Inflammatory macrophage treated with lipopolysaccharide for 1 hour (primary cell): ENCODE measurements at regions not wholly inside any gene's neighbourhood (a gene's known extent, or its start where the extent isn't known, plus 50 kb on each side); places are given as distances from the start of the nearest gene placed in this dataset.
"Not testable (repeated sequence)": the region's sequence is repeated elsewhere in the genome, so short reads cannot be mapped to it uniquely, and the experiment has no call there.

Experiments
- DNase-seq, 2 donors: peaks; one replicate each; pipeline ENCODE4 v3.0.0-alpha.2; 2020 to 2022

DNA sequence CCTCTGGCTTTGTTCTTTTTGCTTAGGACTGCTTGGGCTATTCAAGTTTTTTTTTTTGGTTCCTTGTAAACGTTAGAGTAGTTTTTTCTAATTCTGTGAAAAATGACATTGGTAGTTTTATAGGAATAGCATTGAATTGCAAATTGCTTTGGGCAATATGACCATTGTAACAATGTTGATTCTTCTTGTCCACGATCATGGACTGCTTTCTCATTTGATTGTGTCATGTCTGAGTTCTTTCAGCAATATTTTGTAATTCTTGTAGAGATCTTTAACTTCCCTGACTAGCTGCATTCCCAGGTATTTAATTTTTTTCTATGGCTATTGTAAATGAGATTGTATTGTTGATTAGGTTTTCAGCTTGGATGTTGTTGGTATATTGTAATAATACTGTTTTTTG, 286.2 kb upstream of the C1QTNF3 start:
- not testable (repeated sequence) for DNase-seq

DNA sequence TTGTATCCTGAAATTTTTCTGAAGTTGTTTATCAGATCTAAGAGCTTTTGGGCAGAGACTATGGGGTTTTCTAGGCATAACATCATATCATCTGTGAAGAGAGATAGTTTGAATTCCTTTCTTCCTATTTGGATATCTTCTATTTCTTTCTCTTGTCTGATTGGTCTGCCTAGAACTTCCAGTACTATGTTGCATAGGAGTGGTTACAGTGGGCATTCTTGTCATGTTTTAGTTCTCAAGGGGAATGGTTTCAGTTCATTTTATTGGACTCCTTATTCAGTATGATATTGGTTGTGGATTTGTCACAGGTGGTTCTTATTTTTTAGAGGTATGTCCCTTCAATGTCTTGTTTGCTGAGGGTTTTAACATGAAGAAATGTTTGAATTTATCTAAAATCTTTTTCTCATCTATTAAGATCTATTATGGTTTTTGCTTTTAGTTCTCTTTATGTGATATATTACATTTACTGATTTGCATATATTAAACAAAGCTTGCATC, 286.6 kb upstream of the C1QTNF3 start:
- not testable (repeated sequence) for DNase-seq

DNA sequence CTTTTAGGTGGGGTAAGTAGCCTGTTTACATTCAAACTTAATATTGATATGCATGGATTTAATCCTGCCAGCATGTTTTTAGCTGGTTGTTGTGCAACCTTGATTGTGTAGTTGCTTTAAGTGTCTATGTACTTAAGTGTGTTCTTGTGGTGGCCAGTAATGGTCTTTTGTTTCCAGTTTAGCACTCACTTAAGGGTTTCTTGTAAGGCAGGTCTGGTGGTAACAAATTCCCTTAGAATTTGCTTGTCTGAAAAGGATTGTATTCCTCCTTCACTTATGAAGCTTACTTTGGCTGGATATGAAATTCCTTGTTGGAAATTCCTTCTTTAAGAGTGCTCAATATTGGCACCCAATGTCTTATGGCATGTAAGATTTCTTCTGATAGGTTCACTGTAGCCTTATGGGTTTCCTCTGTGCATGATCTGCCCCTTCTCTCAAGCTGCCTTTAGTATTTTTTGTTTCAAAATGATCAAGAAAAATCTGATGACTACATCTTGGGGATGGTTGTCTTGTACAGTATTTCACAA, 289.0 kb upstream of the C1QTNF3 start:
- not testable (repeated sequence) for DNase-seq

DNA sequence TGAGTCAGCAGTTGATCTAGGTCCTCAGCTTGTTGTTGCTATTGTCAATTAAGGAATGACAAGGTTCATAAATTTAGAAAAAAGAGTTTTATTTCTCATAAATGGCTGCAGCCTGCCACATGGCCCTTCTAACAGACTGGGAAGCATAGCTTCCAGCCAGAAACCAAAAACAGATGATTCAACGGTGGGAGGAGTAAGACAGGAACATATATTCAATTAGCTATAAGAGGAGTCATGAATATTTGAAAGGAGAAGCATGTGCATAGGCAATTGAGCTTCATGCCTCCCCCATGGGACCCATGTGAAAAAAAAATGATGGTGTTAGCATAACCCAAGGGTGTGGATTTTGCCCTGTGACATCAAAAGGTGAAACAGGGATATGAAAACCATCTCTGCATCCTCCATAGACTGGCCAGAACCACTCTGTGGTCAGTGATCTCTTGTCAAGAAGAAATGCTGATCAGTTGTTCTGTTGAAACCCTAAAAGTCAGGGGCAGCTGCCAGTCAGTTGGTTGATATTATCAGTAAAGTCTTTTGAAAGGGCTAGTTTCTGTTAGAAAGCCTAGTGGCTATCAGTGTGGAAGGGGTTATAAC, 296.5 kb upstream of the C1QTNF3 start:
- not testable (repeated sequence) for DNase-seq

DNA sequence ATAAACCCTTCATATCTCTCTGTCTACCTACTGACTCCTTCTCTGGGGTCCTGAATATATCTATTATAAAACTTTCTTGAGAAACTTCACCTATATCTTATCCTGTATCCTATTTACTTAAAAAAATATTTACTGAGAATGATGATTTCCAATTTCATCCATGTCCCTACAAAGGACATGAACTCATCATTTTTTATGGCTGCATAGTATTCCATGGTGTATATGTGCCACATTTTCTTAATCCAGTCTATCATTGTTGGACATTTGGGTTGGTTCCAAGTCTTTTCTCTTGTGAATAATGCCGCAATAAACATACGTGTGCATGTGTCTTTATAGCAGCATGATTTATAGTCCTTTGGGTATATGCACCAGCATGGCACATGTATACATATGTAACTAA, 301.7 kb upstream of the RAI14 start:
- not testable (repeated sequence) for DNase-seq

DNA sequence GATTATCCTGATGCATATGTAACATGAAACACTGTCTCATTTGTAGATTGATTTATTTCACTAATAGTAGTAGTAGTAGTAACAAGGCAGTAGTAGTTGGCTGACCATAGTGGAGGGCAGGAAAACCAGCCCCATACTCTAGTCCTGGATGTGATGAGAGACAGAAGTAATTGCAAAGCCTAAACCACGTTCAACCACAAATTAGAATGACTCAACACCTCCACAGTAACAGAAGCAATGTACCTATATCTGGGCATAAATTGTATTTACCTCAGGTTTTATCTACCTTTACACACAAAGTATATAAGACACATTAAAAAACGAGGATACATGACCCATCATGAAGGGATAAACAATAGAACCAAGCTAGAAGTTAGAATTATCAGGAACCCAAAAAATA, 284.7 kb upstream of the RAI14 start:
- not testable (repeated sequence) for DNase-seq

DNA sequence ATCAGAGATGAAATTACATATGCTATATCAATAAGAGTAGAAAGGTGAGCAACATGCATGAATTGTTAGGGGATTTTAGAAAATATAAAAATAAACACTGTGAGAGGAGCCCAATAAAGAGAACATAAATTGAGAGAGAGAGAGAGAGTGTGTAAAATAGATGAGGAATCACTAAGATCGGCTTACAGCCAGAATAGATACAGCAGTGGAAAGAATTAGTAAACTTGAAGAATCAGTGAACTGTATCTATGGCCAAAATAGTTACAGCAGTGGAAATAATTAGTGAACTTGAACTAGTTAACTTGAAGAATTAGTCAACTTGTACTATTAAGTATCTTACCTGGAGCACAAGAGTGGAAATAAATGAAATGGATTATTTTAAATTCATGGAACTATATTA, 284.3 kb upstream of the RAI14 start:
- not testable (repeated sequence) for DNase-seq

DNA sequence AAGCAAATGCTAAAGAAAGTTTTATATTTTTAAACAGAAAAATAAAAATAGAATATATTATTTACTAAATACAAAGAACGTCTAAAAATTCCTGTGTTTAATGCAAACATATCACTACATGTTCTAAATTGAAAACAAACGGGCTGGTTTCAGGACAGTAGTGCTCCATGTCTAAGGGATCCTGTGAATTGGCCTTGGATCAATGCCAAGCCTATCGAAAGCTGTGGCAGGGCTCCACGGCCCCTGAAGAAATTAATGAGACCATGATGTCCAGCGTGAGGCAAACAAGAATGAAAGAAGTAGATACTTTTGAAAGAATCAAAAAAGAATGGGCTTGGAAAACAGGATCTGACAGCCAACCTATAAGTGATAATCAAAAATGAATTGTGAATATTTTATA, 283.4 kb upstream of the RAI14 start:
- DNase-seq, result not testable (repeated sequence)

DNA sequence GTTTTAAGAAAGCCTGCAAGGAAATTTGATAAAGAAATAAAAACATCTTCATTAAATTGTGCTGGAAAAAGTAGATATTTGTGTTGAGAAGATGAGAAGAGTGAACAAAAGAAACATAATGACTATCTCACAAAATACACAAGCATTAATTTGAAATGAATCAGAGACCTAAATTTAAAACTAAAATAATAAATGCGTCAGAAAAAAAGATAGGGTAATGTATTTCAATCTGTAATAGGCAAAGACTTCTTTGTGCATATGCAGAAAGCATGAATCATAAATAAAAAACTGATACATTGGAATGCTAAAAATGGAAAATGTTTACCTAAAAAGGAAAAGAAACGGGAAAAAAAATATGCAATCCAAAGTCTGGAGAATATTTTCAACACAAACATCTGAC, 278.5 kb upstream of the RAI14 start:
- not testable (repeated sequence) for DNase-seq

DNA sequence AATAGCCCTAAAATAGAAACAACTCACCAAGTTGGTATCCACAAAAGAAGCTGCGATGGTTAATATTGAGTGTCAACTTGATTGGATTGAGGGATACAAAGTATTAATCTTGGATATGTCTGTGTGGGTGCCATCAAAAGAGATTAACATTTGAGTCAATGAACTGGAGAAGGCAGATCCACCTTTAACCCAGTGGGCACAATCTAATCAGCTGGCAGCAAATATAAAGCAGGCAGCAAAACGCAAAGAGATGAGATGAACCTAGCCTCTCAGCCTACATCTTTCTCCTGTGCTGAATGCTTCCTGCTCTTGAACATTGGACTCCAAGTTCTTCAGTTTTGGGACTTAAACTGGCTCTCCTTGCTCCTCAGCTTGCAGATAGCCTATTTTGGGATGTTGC, 277.6 kb upstream of the RAI14 start:
- DNase-seq, result not testable (repeated sequence)

DNA sequence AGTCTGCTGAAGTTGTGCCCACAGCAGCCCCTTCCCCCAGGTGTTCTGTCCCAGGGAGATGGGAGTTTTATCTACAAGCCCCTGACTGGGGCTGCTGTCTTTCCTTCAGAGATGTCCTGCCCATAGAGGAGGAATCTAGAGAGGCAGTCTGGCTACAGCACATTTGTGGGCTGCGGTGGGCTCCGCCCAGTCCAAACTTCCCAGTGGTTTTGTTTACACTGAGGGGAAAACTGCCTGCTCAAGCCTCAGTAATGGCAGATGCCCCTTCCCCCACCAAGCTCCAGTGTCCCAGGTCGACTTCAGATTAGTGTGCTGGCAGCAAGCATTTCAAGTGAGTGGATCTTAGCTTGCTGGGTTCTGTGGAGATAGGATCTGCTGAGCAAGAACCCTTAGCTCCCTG, 267.4 kb upstream of the RAI14 start:
- DNase-seq, result not testable (repeated sequence)

DNA sequence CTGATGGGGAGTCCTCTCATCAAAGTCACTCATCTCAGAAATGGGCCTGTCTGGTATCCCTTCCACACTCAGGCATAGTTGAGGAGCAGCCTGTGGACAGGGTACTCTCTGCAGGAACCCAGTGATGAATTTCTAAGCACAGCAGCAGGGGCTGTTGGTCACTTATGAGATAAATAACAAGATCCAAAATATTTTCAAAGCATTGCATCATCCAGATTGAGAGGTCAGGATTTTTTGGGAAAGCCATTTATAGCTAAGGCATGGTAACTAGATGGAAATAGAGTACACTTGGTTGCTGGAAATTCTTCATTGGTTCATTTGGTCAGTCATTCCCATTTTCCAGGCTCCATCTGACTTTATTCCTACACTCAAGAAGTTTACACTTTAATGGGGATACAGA, 246.8 kb upstream of the RAI14 start:
- DNase-seq, result no peak

DNA sequence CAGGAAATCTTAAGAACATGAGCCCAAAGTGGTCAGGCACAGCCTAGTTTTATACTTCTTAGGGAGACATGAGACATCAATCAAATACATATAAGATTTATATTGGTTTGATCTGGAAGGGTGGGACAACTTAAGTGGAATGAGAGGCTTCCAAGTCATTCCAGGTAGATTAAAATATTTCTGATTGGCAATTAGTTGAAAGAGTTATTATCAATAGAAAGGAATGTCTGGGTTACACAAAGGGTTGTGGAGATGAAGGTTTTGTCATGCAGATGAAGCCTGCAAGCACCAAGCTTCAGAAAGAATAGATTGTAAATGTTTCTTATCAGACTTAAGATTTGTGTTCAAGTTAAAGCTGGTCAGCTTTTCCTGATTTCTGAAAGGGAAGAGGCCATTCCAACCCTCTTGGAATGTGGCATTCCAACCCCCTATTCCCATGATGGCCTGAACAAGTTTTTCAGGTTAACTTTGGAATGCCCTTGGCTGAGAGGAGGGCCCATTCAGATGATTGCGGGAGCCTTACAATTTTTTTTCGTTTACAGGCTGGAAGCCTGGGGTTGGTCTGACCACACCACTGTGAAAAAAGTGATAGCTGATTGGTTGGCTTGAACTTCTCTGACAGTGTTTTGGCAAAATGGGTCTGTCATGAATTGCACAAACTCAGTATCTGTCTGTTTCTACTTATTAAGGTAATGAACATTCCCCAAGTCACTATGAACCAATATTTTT, 245.6 kb upstream of the RAI14 start:
- no peak for DNase-seq

DNA sequence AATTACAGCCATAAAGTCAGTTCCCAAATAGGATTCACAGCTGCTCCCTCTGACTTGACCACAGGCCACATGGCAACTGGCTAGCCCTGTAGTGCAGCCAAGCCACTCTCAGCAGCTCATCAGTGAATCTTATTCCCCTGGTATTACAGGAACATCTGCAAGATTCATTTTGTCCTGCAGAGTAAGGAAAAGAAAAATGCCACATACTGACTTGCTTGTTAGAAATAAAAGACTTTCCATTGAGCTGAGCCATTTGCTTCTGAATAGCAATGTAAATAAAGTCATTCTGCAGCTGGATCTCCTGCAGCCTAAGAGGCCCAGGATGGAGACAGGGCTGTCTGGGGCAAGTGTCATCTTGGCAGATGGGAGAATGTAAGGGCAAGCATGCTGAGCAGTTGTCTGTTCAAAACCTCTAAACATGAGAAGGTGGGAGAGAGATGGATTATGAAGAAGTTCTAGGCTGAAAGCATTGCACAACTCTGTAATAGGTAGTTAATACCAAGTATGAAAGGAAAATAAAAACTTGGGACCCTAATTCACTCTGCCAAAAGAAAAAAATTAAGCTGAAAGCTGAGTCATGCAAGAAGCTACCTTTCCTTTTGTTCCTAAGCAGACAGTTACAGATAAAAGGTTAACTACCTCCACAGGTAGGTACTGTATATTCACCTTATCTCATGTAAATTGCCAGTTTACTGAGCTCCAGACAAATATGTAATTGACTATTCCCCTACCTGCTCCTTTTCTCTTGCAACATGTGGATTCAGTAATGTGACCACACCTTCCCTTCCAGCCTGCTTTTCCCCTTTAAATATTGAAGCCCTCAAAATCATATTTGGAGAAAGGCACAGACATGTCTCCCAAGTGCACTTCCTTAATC, 244.4 kb upstream of the RAI14 start:
- no peak for DNase-seq

DNA sequence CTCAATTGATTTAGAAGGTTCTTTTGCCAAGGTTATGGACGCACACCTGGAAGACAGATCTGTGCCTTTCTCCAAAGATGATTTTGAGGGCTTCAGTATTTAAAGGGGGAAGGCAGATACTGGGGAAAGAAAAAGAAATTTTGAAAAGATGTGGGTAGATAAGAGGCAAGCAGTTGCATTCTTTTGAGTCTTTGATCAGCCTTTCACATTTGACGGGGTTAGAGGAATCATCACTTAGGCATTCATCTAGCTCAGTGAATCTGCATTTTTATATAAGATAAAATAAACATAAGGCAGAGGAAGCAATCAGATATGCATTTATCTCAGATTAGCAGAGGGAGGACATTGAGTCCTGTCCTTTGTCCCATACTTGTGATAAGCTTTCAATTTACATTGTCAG, 243.4 kb upstream of the RAI14 start:
- DNase-seq, result no peak

DNA sequence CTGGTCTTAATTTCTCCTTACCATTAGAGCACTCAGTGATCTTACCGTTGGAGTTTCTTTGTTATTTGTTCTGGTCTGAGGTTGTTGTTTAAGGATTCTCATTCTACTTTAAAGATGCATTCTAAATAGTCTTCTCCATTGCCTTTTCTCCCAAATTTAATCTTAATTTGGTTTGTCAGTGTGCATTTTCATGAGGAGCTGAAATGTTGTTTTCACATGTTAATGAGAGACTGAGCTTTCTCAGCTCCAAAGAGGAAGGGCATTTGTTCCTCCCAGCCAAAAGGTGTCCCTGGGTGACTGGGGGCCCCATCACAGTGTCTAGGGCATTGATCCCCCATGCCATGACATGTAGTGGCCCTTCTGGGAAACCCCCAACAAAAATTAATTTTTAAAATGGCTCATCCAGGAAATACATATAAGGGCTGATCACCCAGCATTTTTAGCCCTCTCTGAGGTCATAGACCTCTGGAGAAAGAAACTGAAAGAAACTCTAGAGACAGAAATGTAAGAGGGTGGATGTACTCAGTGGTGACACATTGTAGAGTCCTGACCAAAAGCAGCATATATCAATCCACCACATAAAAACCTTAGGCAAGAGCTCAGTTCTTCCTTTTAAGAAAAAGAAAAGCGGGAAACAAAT, 240.4 kb upstream of the RAI14 start:
- DNase-seq, result no peak

DNA sequence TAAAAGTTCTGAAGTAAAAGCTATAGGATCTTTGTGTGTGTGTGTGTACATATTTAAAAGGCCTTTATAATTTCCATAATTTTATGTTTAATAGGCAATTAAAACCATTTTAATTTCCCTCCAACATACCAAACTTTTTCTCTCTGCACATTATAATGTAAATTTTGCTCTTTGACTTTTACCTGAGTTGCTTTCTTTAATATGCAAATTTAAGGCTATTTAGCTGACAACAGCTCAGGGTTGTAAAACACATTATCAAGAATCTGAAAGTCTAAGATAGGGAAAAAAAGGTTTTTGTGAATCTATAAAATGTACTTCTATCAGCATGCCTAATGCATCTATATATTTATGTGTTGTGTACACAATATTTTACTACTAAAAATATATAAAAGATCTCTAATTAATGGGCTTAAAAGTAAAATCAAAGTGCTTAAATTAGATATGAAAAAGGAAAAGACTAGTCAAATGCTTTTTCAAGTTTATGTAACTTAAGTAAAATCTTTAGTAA, 239.6 kb upstream of the RAI14 start:
- no peak for DNase-seq

DNA sequence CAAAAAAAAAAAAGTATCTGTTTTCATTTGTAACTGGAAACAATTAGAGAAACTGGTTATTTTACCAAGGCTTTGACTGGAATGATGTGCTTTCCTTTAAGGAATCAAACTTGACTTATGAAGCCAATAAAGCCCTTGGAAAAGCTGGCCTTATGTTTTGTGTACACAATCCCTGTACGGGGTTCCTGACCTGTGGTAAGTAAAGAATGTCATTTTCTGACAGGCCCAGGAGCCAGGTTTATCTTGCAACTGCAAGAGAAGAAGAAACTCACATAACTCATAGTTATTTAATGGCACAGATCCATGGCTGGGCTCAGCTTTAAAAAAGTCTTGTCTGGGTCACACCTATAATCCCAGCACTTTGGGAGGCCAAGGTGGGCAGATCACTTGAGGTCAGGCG, 235.9 kb upstream of the RAI14 start:
- DNase-seq, result not testable (repeated sequence)

DNA sequence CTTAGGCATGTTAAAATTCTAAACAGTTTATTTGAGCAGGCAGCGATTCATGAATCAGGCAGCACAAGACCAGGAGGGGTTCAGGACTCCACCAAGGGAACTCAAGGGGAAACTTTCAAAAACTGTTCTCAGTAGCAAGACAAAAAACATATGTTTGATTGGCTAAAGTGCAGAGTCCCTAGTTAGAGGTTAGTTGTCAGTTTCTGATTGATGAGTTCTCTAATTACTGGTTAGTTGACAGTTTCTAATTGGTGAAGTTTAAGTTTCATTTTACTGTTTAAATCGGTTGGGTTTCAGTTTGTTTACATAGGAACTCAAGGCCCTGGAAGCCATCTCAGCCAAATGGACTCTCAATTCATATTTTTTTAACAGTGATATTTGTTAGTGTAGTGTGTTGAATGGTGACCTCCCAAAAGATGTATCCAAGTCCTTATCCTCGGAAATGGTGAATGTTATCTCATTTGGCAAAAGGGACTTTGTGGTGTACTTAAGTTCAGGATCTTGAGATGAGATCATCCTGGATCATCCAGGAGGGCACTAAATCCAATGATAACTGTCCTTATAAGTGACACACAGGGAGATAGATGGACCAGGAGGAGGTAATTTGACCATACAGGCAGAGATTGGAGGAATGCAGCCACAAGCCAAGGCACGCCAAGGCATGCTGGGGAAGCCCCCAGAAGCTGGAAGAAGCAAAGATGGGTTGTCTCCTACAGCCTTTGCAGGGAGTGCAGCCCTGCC, 219.2 kb upstream of the RAI14 start:
- DNase-seq, result no peak

DNA sequence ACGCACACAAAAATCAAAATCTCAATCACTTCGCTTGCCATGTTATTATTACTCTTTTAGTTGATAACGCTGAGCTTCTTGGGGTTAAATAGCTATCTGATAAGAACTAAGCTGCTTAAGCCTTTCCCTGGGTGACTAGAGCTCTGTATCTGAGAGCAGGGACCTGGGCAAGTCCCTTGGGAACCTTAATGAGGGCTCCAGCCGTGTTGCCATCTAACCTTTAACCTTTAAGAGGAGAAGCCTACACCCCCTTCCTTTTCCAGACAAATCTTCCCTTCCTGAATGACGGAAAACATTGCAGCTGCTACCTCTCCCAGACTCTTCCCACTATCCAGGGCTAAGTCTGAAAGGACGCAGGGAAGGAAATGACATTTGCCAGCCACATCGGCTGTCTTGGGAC, 216.5 kb upstream of the RAI14 start:
- DNase-seq, result no peak

DNA sequence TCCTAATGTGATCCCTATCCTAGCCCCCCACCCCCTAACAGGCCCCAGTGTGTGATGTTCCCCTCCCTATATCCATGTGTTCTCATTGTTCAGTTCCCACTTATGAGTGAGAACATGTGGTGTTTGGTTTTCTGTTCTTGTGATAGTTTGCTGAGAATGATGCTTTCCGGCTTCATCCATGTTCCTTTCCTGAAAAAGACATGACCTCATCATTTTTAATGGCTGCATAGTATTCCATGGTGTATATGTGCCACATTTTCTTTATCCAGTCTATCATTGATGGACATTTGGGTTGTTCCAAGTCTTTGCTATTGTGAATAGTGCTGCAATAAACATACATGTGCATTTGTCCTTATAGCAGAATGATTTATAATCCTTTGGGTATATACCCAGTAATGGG, 214.4 kb upstream of the RAI14 start:
- DNase-seq, result not testable (repeated sequence)

DNA sequence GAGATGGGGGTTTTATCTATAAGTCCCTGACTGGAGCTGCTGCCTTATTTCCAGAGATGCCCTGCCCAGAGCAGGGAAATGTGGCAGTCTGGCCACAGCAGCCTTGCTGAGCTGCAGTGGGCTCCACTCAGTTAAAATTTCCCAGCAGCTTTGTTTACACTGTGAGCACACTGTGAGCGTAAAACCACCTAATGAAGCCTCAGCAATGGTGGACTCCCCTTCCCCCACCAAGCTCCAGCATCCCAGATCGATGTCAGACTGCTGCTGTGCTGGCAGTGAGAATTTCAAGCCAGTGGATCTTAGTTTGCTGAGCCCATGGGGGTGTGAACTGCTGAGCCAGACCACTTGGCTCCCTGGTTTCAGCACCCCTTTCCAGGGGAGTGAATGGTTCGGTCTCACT, 208.7 kb upstream of the RAI14 start:
- no peak for DNase-seq
